SK-N-SH treated with all-trans-retinoic acid at 6 μM for 48 hours (cell line): ENCODE measurements at regions not wholly inside any gene's neighbourhood (a gene's known extent, or its start where the extent isn't known, plus 50 kb on each side); places are given as distances from the start of the nearest gene placed in this dataset.

Experiments used
- ATAC-seq: fragments of 200-7000 bp; cut with Tn5 transposase; 3 replicates; pipeline ENCODE4 v1.9.1; 2020; ENCODE audit warnings: mild to moderate bottlenecking, moderate library complexity
- ARNTL ChIP-seq: fragments of 450-650 bp; formaldehyde crosslinking; IDR thresholded peaks from 2 replicates; pipeline ENCODE4 v1.5.0; 2020; ENCODE audit warnings: low read depth, mild to moderate bottlenecking, moderate library complexity, borderline replicate concordance
- BACH2 ChIP-seq: fragments of 250-450 bp; sonication (Bioruptor Pico); IDR thresholded peaks from 2 replicates; pipeline ENCODE4 v1.9.0; 2021; ENCODE audit warnings: mild to moderate bottlenecking, borderline replicate concordance
- CSDC2 ChIP-seq: fragments of 250-450 bp; sonication (Bioruptor Pico); IDR thresholded peaks from 2 replicates; pipeline ENCODE4 v1.5.0; 2020; ENCODE audit warnings: mild to moderate bottlenecking, moderate library complexity
- ESRRG ChIP-seq: fragments of 250-450 bp; sonication (Bioruptor Pico); IDR thresholded peaks from 2 replicates; pipeline ENCODE4 v1.6.1; 2021; ENCODE audit warnings: mild to moderate bottlenecking
- ISL1 ChIP-seq: fragments of 250-450 bp; sonication (Bioruptor Pico); IDR thresholded peaks from 2 replicates; pipeline ENCODE4 v2.1.2; 2022; ENCODE audit warnings: mild to moderate bottlenecking, moderate library complexity
- OSR1 ChIP-seq: fragments of 250-450 bp; sonication (Bioruptor Pico); IDR thresholded peaks from 2 replicates; pipeline ENCODE4 v1.8.0; 2022; ENCODE audit warnings: moderate library complexity, mild to moderate bottlenecking, inconsistent platforms
- PPARA ChIP-seq: fragments of 250-450 bp; sonication (Bioruptor Pico); IDR thresholded peaks from 2 replicates; pipeline ENCODE4 v1.5.0; 2020; ENCODE audit warnings: mild to moderate bottlenecking, borderline replicate concordance
- RARB ChIP-seq: fragments of 250-450 bp; sonication (Bioruptor Pico); IDR thresholded peaks from 2 replicates; pipeline ENCODE4 v1.8.0; 2021; ENCODE audit warnings: mild to moderate bottlenecking, moderate library complexity
- SNAI2 ChIP-seq: fragments of 250-450 bp; sonication (Bioruptor Pico); IDR thresholded peaks from 2 replicates; pipeline ENCODE4 v1.5.0; 2020; ENCODE audit warnings: mild to moderate bottlenecking, moderate library complexity
- TCF4 ChIP-seq: fragments of 250-450 bp; sonication (Bioruptor Pico); IDR thresholded peaks from 2 replicates; pipeline ENCODE4 v1.8.0; 2021; ENCODE audit warnings: mild to moderate bottlenecking, moderate library complexity, borderline replicate concordance
- TOX ChIP-seq: fragments of 250-450 bp; sonication (Bioruptor Pico); IDR thresholded peaks from 2 replicates; pipeline ENCODE4 v1.8.0; 2021; ENCODE audit warnings: mild to moderate bottlenecking, moderate library complexity, borderline replicate concordance
- ZC3H10 ChIP-seq: fragments of 250-450 bp; sonication (Bioruptor Pico); IDR thresholded peaks from 2 replicates; pipeline ENCODE4 v1.5.1; 2021; ENCODE audit warnings: mild to moderate bottlenecking, moderate library complexity
- ZNF565 ChIP-seq: fragments of 450-650 bp; formaldehyde crosslinking; conservative IDR thresholded peaks from 2 replicates; pipeline ENCODE4 v1.5.0; 2020; ENCODE audit warnings: low read depth, mild to moderate bottlenecking, moderate library complexity
- ZNF70 ChIP-seq: fragments of 450-650 bp; formaldehyde crosslinking; IDR thresholded peaks from 2 replicates; pipeline ENCODE4 v1.5.0; 2020; ENCODE audit warnings: mild to moderate bottlenecking, moderate library complexity
- TF ChIP-seq, protein P1 (sequence below): fragments of 250-450 bp; sonication (Bioruptor Pico); IDR thresholded peaks from 2 replicates; pipeline ENCODE4 v1.8.0; 2021; ENCODE audit warnings: low read depth, mild to moderate bottlenecking, moderate library complexity, borderline replicate concordance
- TF ChIP-seq, protein P2 (sequence below): fragments of 250-450 bp; sonication (Bioruptor Pico); IDR thresholded peaks from 2 replicates; pipeline ENCODE4 v1.8.0; 2020; ENCODE audit warnings: mild to moderate bottlenecking, moderate library complexity, borderline replicate concordance
- TF ChIP-seq, protein P3 (sequence below): fragments of 250-450 bp; sonication (Bioruptor Pico); IDR thresholded peaks from 2 replicates; pipeline ENCODE4 v1.5.1; 2020; ENCODE audit warnings: low read depth, mild to moderate bottlenecking, moderate library complexity
- TF ChIP-seq, protein P4 (sequence below): fragments of 250-450 bp; sonication (Bioruptor Pico); IDR thresholded peaks from 2 replicates; pipeline ENCODE4 v1.5.0; 2020; ENCODE audit warnings: mild to moderate bottlenecking, moderate library complexity

DNA sequence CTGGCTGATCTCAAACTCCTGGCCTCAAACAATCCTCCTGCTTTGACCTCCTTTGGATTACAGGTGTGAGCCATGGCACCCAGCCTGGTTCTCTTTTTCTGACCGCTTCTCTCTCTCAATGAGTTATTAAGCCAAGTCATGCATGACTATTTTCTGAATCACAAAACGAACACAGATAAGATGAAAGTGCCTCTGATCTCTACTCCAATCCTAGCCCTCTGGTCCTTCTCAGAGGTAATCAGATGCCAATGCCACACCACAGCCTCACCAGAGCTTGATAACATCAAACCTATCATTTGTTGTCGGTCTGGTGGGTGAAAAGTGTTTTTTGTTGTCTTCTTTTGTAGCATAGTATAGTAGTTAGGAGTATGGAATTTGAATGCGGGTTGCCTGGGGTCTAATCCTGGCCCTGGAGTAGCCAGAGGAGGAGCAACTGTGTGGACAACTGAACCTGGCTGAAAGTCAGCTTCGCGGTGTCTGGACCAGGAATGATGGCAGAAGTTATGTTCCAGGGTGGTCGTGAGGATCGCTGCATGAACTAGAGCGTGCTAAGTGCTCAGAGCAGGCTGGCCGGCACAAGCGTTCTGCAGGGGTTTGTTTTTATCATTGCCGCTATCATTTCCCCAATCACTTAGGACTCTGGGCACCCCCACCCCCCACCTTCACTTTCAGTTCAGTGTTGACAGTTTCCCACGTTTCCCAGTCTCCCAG is 77.9 kb downstream of the SPRING1 start:
- peak; percentile 25; the same call in 1 of the 2 replicates for TF ChIP-seq ISL1 (CRISPR knock-in tag)
- TF ChIP-seq, protein P1, sequence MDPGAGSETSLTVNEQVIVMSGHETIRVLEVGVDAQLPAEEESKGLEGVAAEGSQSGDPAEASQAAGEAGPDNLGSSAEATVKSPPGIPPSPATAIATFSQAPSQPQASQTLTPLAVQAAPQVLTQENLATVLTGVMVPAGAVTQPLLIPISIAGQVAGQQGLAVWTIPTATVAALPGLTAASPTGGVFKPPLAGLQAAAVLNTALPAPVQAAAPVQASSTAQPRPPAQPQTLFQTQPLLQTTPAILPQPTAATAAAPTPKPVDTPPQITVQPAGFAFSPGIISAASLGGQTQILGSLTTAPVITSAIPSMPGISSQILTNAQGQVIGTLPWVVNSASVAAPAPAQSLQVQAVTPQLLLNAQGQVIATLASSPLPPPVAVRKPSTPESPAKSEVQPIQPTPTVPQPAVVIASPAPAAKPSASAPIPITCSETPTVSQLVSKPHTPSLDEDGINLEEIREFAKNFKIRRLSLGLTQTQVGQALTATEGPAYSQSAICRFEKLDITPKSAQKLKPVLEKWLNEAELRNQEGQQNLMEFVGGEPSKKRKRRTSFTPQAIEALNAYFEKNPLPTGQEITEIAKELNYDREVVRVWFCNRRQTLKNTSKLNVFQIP, result no peak
- peak; percentile 46 for ATAC-seq

DNA sequence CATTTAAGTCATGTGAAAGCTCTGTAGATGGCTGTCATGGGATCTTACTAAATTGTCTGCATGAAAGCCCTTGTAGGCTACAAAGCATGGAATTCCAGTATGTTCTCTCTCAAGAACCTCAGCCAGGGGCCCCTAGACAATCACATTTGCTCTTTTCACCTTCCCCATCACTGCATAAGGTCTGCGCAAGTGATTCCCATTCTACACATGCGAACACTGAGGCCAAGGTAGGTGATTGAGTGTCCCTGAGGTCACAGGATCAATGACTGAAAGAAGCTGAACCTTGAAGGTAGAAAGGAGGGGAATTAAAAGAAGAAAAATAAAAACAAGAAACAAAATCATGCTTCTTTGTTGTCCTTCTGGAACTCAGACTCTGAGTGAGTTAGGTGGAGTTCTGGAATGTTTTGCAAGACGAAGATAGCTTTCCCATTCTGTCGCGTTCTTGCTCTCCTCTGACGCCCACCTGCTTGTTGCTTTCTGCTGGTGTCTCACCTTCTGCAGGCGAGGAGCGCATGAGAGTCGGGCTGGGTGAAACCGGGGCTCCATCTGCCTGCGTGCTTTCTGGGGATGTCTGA is 79.9 kb downstream of the SPRING1 start:
- ATAC-seq, result no peak
- TF ChIP-seq CSDC2 (CRISPR knock-in tag), result no peak
- TF ChIP-seq, protein P2, sequence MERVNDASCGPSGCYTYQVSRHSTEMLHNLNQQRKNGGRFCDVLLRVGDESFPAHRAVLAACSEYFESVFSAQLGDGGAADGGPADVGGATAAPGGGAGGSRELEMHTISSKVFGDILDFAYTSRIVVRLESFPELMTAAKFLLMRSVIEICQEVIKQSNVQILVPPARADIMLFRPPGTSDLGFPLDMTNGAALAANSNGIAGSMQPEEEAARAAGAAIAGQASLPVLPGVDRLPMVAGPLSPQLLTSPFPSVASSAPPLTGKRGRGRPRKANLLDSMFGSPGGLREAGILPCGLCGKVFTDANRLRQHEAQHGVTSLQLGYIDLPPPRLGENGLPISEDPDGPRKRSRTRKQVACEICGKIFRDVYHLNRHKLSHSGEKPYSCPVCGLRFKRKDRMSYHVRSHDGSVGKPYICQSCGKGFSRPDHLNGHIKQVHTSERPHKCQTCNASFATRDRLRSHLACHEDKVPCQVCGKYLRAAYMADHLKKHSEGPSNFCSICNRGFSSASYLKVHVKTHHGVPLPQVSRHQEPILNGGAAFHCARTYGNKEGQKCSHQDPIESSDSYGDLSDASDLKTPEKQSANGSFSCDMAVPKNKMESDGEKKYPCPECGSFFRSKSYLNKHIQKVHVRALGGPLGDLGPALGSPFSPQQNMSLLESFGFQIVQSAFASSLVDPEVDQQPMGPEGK (CRISPR knock-in tag), result no peak
- no peak for TF ChIP-seq BACH2 (CRISPR knock-in tag)

DNA sequence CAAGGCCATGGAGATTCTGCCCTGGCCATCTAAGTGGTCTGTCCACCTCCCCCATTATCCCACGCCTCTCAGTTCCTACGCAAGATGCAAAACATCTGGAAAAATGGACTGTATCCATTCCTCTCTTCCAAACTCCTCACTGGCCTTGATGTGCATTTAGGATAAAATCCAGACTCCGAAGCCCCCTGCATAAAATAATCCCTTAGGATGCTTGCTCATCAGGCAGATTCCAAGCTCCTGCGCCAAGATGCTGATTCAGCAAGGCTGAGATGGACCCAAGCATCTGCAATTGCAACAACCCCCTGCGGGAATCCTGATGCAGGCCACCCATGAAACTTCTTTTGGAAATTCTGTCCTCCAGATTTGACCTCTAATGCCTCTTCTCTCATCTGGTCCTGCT is 81.6 kb downstream of the SPRING1 start:
- no peak for ATAC-seq
- TF ChIP-seq, protein P1, result no peak
- TF ChIP-seq, protein P3, sequence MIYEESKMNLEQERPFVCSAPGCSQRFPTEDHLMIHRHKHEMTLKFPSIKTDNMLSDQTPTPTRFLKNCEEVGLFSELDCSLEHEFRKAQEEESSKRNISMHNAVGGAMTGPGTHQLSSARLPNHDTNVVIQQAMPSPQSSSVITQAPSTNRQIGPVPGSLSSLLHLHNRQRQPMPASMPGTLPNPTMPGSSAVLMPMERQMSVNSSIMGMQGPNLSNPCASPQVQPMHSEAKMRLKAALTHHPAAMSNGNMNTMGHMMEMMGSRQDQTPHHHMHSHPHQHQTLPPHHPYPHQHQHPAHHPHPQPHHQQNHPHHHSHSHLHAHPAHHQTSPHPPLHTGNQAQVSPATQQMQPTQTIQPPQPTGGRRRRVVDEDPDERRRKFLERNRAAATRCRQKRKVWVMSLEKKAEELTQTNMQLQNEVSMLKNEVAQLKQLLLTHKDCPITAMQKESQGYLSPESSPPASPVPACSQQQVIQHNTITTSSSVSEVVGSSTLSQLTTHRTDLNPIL (CRISPR knock-in tag), result no peak
- TF ChIP-seq ZNF70 (CRISPR knock-in tag) (no peak), PPARA (CRISPR knock-in tag) (no peak), OSR1 (no peak), ESRRG (CRISPR knock-in tag) (no peak), CSDC2 (CRISPR knock-in tag) (no peak), ZC3H10 (no peak), ARNTL (no peak), ISL1 (CRISPR knock-in tag) (no peak), RARB (CRISPR knock-in tag) (no peak), ZNF565 (CRISPR knock-in tag) (no peak), TOX (CRISPR knock-in tag) (no peak), TCF4 (no peak), SNAI2 (CRISPR knock-in tag) (no peak)
- TF ChIP-seq, protein P2 (CRISPR knock-in tag), result no peak
- TF ChIP-seq, protein P4, sequence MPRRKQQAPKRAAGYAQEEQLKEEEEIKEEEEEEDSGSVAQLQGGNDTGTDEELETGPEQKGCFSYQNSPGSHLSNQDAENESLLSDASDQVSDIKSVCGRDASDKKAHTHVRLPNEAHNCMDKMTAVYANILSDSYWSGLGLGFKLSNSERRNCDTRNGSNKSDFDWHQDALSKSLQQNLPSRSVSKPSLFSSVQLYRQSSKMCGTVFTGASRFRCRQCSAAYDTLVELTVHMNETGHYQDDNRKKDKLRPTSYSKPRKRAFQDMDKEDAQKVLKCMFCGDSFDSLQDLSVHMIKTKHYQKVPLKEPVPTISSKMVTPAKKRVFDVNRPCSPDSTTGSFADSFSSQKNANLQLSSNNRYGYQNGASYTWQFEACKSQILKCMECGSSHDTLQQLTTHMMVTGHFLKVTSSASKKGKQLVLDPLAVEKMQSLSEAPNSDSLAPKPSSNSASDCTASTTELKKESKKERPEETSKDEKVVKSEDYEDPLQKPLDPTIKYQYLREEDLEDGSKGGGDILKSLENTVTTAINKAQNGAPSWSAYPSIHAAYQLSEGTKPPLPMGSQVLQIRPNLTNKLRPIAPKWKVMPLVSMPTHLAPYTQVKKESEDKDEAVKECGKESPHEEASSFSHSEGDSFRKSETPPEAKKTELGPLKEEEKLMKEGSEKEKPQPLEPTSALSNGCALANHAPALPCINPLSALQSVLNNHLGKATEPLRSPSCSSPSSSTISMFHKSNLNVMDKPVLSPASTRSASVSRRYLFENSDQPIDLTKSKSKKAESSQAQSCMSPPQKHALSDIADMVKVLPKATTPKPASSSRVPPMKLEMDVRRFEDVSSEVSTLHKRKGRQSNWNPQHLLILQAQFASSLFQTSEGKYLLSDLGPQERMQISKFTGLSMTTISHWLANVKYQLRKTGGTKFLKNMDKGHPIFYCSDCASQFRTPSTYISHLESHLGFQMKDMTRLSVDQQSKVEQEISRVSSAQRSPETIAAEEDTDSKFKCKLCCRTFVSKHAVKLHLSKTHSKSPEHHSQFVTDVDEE (CRISPR knock-in tag), result no peak
